Stomach (tissue), 4 donors: ENCODE measurements at regions not wholly inside any gene's neighbourhood (a gene's known extent, or its start where the extent isn't known, plus 50 kb on each side); places are given as distances from the start of the nearest gene placed in this dataset.

ENCODE experiments used
- POLR2A ChIP-seq, 4 donors: fragments of 450-650 bp; IDR thresholded peaks; one replicate each; pipeline ENCODE4 v1.6.1; 2016; ENCODE audit warnings: antibody characterized with exemption in 4 of 4, control low read depth in 2 of 4, mild to moderate bottlenecking in 1 of 4, moderate library complexity in 1 of 4
- TF ChIP-seq, protein P1 (sequence below), 7 experiments: fragments of 450-650 bp in 4 of 7; fragments of 200-600 bp in 3 of 7; sonication (generic) in 3 of 7; IDR thresholded peaks; one replicate each; pipeline ENCODE4 v1.5.1; 2016 to 2019; ENCODE audit warnings: antibody characterized with exemption in 7 of 7, control low read depth in 2 of 7, mild to moderate bottlenecking in 1 of 7

DNA sequence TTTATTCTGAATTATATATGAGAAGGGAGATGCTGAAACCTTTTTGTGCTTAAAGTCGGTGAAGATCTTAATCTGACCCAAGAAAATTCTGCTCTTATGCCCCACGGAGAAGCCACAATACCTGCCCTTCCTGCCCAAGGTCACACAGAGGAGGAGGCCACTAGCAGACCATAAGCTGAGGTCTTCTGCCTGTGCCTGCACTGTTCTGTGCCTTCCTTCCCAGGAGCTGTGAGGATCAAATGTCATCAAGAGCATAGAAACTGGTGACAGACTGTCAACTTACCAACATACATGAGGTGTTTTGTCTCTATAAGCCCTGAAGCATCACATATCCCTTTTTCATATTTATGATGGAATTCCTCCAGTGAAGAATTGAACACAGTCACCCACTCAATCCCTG lies 233.3 kb downstream of the C1D start:
- TF ChIP-seq, protein P1, sequence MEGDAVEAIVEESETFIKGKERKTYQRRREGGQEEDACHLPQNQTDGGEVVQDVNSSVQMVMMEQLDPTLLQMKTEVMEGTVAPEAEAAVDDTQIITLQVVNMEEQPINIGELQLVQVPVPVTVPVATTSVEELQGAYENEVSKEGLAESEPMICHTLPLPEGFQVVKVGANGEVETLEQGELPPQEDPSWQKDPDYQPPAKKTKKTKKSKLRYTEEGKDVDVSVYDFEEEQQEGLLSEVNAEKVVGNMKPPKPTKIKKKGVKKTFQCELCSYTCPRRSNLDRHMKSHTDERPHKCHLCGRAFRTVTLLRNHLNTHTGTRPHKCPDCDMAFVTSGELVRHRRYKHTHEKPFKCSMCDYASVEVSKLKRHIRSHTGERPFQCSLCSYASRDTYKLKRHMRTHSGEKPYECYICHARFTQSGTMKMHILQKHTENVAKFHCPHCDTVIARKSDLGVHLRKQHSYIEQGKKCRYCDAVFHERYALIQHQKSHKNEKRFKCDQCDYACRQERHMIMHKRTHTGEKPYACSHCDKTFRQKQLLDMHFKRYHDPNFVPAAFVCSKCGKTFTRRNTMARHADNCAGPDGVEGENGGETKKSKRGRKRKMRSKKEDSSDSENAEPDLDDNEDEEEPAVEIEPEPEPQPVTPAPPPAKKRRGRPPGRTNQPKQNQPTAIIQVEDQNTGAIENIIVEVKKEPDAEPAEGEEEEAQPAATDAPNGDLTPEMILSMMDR (IDR thresholded peaks at IDR 0.05) = no peak
- no peak for TF ChIP-seq POLR2A (IDR thresholded peaks at IDR 0.05)
